Mucosa of descending colon (tissue), 3 donors: ENCODE measurements at regions not wholly inside any gene's neighbourhood (a gene's known extent, or its start where the extent isn't known, plus 50 kb on each side); places are given as distances from the start of the nearest gene placed in this dataset.

Experiments used
- ATAC-seq: fragments of 200-7000 bp; cut with Tn5 transposase; one replicate; pipeline ENCODE4 v1.9.1; 2020; ENCODE audit warnings: mild to moderate bottlenecking, moderate library complexity
- DNase-seq, 3 donors: peaks; one replicate each; pipeline ENCODE4 v3.0.0-alpha.2; 2020
- H3K36me3 ChIP-seq: fragments of 200-600 bp; one replicate; pipeline ENCODE4 v1.8.0; 2021; ENCODE audit warnings: low read depth, mild to moderate bottlenecking
- H3K4me1 ChIP-seq: fragments of 200-600 bp; one replicate; pipeline ENCODE4 v1.8.0; 2021; ENCODE audit warnings: low read depth, mild to moderate bottlenecking
- H3K4me3 ChIP-seq: fragments of 200-600 bp; one replicate; pipeline ENCODE4 v1.8.0; 2021; ENCODE audit warnings: mild to moderate bottlenecking
- H3K9me3 ChIP-seq: fragments of 200-600 bp; one replicate; pipeline ENCODE4 v1.8.0; 2021; ENCODE audit warnings: mild to moderate bottlenecking
- intact Hi-C, 2 donors: fragments of 100-400 bp; cut with DNase I in 1 of 2; cut with micrococcal nuclease in 1 of 2; formaldehyde crosslinking; loops; one replicate each; pipeline versions ENCODE4 v1.11.0 to v1.11.1; 2022; cut with DNase I, micrococcal nuclease
- TF ChIP-seq, protein P1 (sequence below): fragments of 200-600 bp; IDR thresholded peaks from one replicate; pipeline ENCODE4 v1.8.0; 2022; ENCODE audit warnings: antibody characterized with exemption, mild to moderate bottlenecking
- donor health status: DM: no; HTN: no; CAD: no; lungs with moderate emphysema.
- donor health status: DM: no; HTN: no; CAD: no.
- donor health status: DM: no; HTN: yes; CAD: no.

DNA sequence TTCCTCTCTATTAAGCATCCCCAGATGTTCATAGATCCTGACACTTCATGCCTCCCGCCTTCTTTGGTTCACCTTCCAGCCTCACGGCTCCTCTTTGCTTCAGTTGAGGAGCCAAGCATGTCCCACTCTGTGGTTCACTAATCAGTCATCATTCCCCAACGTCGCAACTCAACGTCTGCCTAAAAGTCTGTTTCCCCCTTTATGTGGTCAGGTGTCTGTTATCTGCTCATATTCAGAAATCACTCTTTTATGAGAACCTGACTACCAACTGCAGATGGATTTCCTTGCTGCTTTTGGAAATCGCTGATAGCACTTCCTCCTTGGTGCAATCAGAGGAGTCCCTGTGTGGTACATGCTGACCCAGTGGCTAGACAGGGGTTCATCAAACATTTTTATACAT lies 94.1 kb upstream of the VANGL1 start:
- TF ChIP-seq, protein P1, sequence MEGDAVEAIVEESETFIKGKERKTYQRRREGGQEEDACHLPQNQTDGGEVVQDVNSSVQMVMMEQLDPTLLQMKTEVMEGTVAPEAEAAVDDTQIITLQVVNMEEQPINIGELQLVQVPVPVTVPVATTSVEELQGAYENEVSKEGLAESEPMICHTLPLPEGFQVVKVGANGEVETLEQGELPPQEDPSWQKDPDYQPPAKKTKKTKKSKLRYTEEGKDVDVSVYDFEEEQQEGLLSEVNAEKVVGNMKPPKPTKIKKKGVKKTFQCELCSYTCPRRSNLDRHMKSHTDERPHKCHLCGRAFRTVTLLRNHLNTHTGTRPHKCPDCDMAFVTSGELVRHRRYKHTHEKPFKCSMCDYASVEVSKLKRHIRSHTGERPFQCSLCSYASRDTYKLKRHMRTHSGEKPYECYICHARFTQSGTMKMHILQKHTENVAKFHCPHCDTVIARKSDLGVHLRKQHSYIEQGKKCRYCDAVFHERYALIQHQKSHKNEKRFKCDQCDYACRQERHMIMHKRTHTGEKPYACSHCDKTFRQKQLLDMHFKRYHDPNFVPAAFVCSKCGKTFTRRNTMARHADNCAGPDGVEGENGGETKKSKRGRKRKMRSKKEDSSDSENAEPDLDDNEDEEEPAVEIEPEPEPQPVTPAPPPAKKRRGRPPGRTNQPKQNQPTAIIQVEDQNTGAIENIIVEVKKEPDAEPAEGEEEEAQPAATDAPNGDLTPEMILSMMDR: no peak
- ATAC-seq: no peak
- no peak for DNase-seq
- H3K9me3 ChIP-seq: no peaks in the 10 kb centered on the region
- H3K4me3 ChIP-seq: no peak overlapping the region
- no peaks in the 10 kb centered on the region for H3K36me3 ChIP-seq
- intact Hi-C loops: no loop called here
- H3K4me1 ChIP-seq: no peaks in the 10 kb centered on the region

DNA sequence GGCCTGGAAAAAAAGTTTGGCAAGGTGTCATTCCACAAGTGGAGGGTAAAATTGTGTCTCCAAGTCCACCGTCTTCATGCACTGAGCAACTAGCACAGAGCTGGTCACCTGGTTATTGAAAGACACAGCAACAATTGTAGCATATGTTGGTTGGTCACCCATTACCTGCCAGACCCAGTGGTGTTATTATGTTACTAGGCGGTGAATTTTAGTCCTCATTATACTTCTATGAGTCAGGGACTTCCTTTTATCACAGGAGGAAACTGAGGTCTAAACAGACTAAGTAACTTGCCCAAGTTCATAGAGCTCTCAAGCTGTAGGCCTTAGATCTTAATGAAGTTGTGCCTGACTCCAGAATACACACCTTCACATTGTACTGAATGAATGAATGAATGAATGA lies 94.9 kb upstream of the VANGL1 start:
- H3K36me3 ChIP-seq: no peaks in the 10 kb centered on the region
- TF ChIP-seq, protein P1: no peak
- ATAC-seq: no peak
- no peak overlapping the region for H3K4me3 ChIP-seq
- no peaks in the 10 kb centered on the region for H3K4me1 ChIP-seq
- DNase-seq: no peak
- H3K9me3 ChIP-seq: no peaks in the 10 kb centered on the region
- intact Hi-C loops: no loop called here

DNA sequence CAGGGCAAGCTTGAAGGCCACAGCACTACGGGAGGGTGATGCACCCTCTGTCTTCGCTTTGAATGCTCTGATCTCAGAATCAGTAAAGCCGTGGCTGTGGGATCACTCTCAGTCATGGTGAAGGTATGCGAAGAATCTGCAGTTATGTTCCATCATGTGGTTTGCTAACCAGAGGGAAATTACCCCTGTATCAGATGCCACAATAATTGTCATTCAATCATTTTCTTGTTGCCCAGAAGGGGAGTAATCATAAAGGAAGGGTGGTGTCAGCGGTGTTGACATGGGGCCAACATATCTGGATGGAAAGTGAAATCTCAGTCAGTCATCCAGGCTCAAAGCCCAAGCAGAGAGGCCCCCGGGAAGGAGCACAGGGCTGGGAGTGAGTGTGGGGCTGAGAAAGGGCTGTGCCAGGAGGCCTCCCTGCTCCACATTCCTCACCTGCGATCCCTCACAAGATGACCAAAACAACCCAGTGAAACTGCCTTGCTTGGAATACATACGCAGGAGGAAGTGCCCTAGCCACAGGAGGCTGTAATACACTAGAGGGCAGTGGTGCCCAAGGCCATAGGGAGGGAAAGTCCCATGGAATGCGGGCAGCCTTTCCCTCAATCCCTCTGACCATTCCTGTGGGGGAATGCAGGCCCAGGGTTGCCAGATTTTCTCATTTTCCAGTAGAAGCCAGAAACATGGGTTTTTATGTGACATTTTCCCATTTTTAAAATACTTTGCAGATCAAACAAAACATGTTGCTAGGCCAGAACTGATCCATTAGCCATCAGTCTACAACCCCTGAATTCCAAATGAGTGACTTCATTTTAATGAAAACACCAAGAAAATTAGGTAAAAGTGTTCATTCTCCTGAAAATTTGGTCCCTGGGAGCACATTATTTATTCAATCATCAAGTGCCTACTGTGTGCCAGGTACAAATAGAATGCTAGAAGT lies 95.7 kb upstream of the VANGL1 start:
- Histone ChIP-seq H3K9me3 (no peaks in the 10 kb centered on the region), H3K4me1 (no peaks in the 10 kb centered on the region), H3K4me3 (no peak overlapping the region), H3K36me3 (no peaks in the 10 kb centered on the region)
- DNase-seq (peak in 2 of 3 donors; percentile 39 to 63), ATAC-seq (peak; percentile 93)
- TF ChIP-seq, protein P1: peak; percentile 32
- intact Hi-C loops: no loop called here

DNA sequence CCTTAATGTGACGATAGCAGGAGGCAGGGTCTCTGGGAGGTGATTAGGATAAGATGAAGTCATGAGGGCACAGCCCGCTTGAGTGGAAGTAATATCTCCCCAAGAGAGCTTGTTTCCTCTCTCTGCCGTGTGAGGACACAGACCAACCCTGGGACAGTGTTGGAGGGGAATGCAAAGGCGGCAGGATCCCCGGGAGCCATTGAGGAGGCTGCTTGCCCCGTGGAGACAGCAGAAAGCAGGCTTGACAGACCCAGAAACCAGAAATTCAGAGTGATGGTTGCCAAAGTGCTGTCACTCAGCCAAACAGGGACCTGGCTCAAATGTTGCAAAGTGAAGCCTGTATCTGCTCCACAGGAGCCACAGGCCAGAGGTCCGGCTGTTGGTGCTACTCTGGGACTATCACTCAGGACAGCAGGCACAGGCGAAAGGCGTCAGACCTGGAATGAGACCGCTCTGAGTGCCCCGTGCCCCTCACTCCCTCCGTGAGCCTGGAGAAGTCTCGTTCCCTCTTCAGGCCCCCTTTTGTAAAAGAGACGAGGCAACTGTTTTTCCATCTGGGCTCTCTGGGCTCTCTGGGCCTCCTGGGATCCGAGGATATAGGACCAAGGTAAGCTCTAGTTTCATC lies 96.6 kb upstream of the VANGL1 start:
- intact Hi-C loops: no loop called here
- H3K9me3 ChIP-seq: no peaks in the 10 kb centered on the region
- TF ChIP-seq, protein P1: no peak

DNA sequence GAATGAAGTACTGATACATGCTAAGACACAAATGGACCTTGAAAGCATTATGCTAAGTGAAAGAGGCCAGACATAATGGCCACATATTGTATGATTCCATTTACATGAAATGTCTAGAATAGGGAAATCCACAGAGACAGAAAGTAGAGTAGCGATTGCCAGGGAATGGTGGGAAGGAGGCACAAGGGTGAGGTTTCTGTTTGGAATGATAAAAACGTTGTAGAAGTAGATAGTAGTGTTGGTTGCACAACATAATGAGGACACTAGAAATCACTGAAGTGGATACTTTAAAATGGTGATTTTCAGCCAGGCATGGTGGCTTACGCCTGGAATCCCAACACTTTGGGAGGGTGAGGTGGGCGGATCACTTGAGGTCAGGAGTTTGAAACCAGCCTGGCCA lies 97.6 kb upstream of the VANGL1 start:
- DNase-seq: no peak
- no peaks in the 10 kb centered on the region for H3K4me1 ChIP-seq
- H3K9me3 ChIP-seq: no peaks in the 10 kb centered on the region
- intact Hi-C loops: no loop called here
- ATAC-seq: no peak
- TF ChIP-seq, protein P1: no peak
- H3K4me3 ChIP-seq: no peak overlapping the region
- no peaks in the 10 kb centered on the region for H3K36me3 ChIP-seq

More for the DNA sequence above, 96.6 kb upstream of the VANGL1 start:
- ATAC-seq: no peak
- no peak overlapping the region for H3K4me3 ChIP-seq
- DNase-seq: no peak
- H3K4me1 ChIP-seq: no peaks in the 10 kb centered on the region
- no peaks in the 10 kb centered on the region for H3K36me3 ChIP-seq
